ENCODE measurements at regions not wholly inside any gene's neighbourhood (a gene's known extent, or its start where the extent isn't known, plus 50 kb on each side); places are given as distances from the start of the nearest gene placed in this dataset.

GRCh38 chr4:165793236-165793635 lies 79.8 kb upstream of the TLL1 start:
- TF ChIP-seq POLR2A (IDR thresholded peaks at IDR 0.05; ENCODE audit: low read length) (no peak), GATA1 (IDR thresholded peaks at IDR 0.05; ENCODE audit: low read depth, low read length) (no peak)

Data from erythroblast (primary cell).